ENCODE measurements at regions not wholly inside any gene's neighbourhood (a gene's known extent, or its start where the extent isn't known, plus 50 kb on each side); places are given as distances from the start of the nearest gene placed in this dataset.

GRCh38 chr20:51091406-51092195 is 68.7 kb upstream of the KCNG1 start:
- no peak for DNase-seq

GRCh38 chr20:51089840-51090239 is 66.9 kb upstream of the KCNG1 start:
- no peak for DNase-seq

- no peak for DNase-seq
Measured at GRCh38 chr20:51089272-51089781, 66.4 kb upstream of the KCNG1 start.

- no peak for DNase-seq
Measured at GRCh38 chr20:51087266-51087665, 64.4 kb upstream of the KCNG1 start.

GRCh38 chr20:51085769-51086168 is 62.9 kb upstream of the KCNG1 start:
- DNase-seq = no peak

- no peak for DNase-seq
Measured at GRCh38 chr20:51084593-51085377, 61.9 kb upstream of the KCNG1 start.

- no peak for DNase-seq
Measured at GRCh38 chr20:51083447-51083846, 60.5 kb upstream of the KCNG1 start.

GRCh38 chr20:51082988-51083387 is 60.1 kb upstream of the KCNG1 start:
- DNase-seq = no peak

- no peak for DNase-seq
Measured at GRCh38 chr20:51080516-51080915, 57.6 kb upstream of the KCNG1 start.

GRCh38 chr20:51079488-51079887 is 56.6 kb upstream of the KCNG1 start:
- no peak for DNase-seq

- no peak for DNase-seq
Measured at GRCh38 chr20:51077686-51078060, 54.8 kb upstream of the KCNG1 start.

GRCh38 chr20:51076786-51077685 is 54.1 kb upstream of the KCNG1 start:
- DNase-seq = no peak

- DNase-seq = no peak
Measured at GRCh38 chr20:51074062-51074461, 51.2 kb upstream of the KCNG1 start.

Measured in GOT3 (cell line).